HG02943 (cell line): ENCODE measurements at regions not wholly inside any gene's neighbourhood (a gene's known extent, or its start where the extent isn't known, plus 50 kb on each side); places are given as distances from the start of the nearest gene placed in this dataset.

Experiments
- ATAC-seq: cut with Tn5 transposase; IDR thresholded peaks from one replicate; pipeline ENCODE4 v1.9.1; 2021; ENCODE audit warnings: mild to moderate bottlenecking, low read depth, moderate library complexity; ENCODE audit not compliant: unreplicated experiment

- ATAC-seq, result no peak
Observed at GRCh38 chr5:167820101-167820990, 471.1 kb upstream of the WWC1 start.

GRCh38 chr5:167821151-167821550 lies 470.3 kb upstream of the WWC1 start:
- ATAC-seq, result no peak

- ATAC-seq, result no peak
Observed at GRCh38 chr5:167821669-167822068, 469.8 kb upstream of the WWC1 start.

- ATAC-seq, result no peak
Observed at GRCh38 chr5:167822241-167822640, 469.2 kb upstream of the WWC1 start.

- ATAC-seq, result no peak
Observed at GRCh38 chr5:167823405-167823804, 468.0 kb upstream of the WWC1 start.

- ATAC-seq, result no peak
Observed at GRCh38 chr5:167827766-167828165, 463.7 kb upstream of the WWC1 start.

GRCh38 chr5:167831754-167832504 lies 459.5 kb upstream of the WWC1 start:
- no peak for ATAC-seq

GRCh38 chr5:167832609-167833008 lies 458.8 kb upstream of the WWC1 start:
- no peak for ATAC-seq

- ATAC-seq, result no peak
Observed at GRCh38 chr5:167833456-167833855, 458.0 kb upstream of the WWC1 start.

- no peak for ATAC-seq
Observed at GRCh38 chr5:167835146-167835545, 456.3 kb upstream of the WWC1 start.

- no peak for ATAC-seq
Observed at GRCh38 chr5:167837127-167837526, 454.3 kb upstream of the WWC1 start.

GRCh38 chr5:167839065-167839464 lies 452.4 kb upstream of the WWC1 start:
- ATAC-seq, result no peak

- ATAC-seq, result no peak
Observed at GRCh38 chr5:167840527-167841130, 450.8 kb upstream of the WWC1 start.

GRCh38 chr5:167843881-167844572 lies 447.4 kb upstream of the WWC1 start:
- no peak for ATAC-seq

GRCh38 chr5:167845952-167846351 lies 445.5 kb upstream of the WWC1 start:
- ATAC-seq, result no peak

GRCh38 chr5:167849874-167850273 lies 441.6 kb upstream of the WWC1 start:
- no peak for ATAC-seq

- no peak for ATAC-seq
Observed at GRCh38 chr5:167850911-167851310, 440.5 kb upstream of the WWC1 start.

GRCh38 chr5:167851416-167851815 lies 440.0 kb upstream of the WWC1 start:
- ATAC-seq, result no peak

GRCh38 chr5:167852515-167852914 lies 438.9 kb upstream of the WWC1 start:
- no peak for ATAC-seq

GRCh38 chr5:167853421-167853820 lies 438.0 kb upstream of the WWC1 start:
- no peak for ATAC-seq

- ATAC-seq, result no peak
Observed at GRCh38 chr5:167855818-167856217, 435.6 kb upstream of the WWC1 start.
